Cardiac muscle cell (in vitro differentiated cells and primary cell): ENCODE measurements at regions not wholly inside any gene's neighbourhood (a gene's known extent, or its start where the extent isn't known, plus 50 kb on each side); places are given as distances from the start of the nearest gene placed in this dataset.

Experiments
- DNase-seq, 2 donors: peaks; one replicate each; pipeline versions ENCODE4 v3.0.0 to v3.0.0-alpha.2; 2010 to 2017; ENCODE audit warnings: low read depth in 1 of 2, low spot score in 1 of 2
- H3K27ac ChIP-seq: fragments of 200-600 bp; sonication (generic); 2 replicates; pipeline ENCODE4 v1.5.1; 2016
- H3K27me3 ChIP-seq: fragments of 200-600 bp; sonication (generic); 2 replicates; pipeline ENCODE4 v1.6.0; 2016; ENCODE audit warnings: control low read depth
- H3K36me3 ChIP-seq: fragments of 200-600 bp; sonication (generic); 2 replicates; pipeline ENCODE4 v1.5.1; 2016; ENCODE audit warnings: control low read depth
- H3K4me1 ChIP-seq: fragments of 200-600 bp; sonication (generic); 2 replicates; pipeline ENCODE4 v1.8.1; 2017; ENCODE audit warnings: low read depth, mild to moderate bottlenecking, mixed run types
- H3K4me3 ChIP-seq: fragments of 200-600 bp; sonication (generic); 2 replicates; pipeline ENCODE4 v1.5.1; 2016; ENCODE audit warnings: mild to moderate bottlenecking
- H3K9me3 ChIP-seq: fragments of 200-600 bp; sonication (generic); 2 replicates; pipeline ENCODE4 v1.5.1; 2017; ENCODE audit warnings: low read depth, mild to moderate bottlenecking, control low read depth
- CTCF ChIP-seq: IDR thresholded peaks from 2 replicates; pipeline ENCODE4 v1.5.1; 2012; ENCODE audit warnings: low read depth, mild to moderate bottlenecking, low read length

GRCh38 chr13:70505809-70506208, 397.6 kb upstream of the KLHL1 start:
- no peaks in the 10 kb centered on the region for H3K9me3 ChIP-seq
- H3K27me3 ChIP-seq = no peaks in the 10 kb centered on the region
- no peak overlapping the region for H3K4me3 ChIP-seq
- TF ChIP-seq CTCF = no peak
- H3K36me3 ChIP-seq = no peaks in the 10 kb centered on the region
- H3K27ac ChIP-seq = no peak overlapping the region
- DNase-seq = no peak
- H3K4me1 ChIP-seq = no peaks in the 10 kb centered on the region

- no peaks in the 10 kb centered on the region for H3K27me3 ChIP-seq
- no peak overlapping the region for H3K4me3 ChIP-seq
- no peaks in the 10 kb centered on the region for H3K9me3 ChIP-seq
- H3K27ac ChIP-seq = no peak overlapping the region
- H3K4me1 ChIP-seq = no peaks in the 10 kb centered on the region
- H3K36me3 ChIP-seq = no peaks in the 10 kb centered on the region
- no peak for DNase-seq
- TF ChIP-seq CTCF = no peak
Measured at GRCh38 chr13:70502944-70503343, 394.7 kb upstream of the KLHL1 start.

GRCh38 chr13:70490320-70490935, 382.2 kb upstream of the KLHL1 start:
- no peaks in the 10 kb centered on the region for H3K4me1 ChIP-seq
- no peaks in the 10 kb centered on the region for H3K36me3 ChIP-seq
- no peak for TF ChIP-seq CTCF
- H3K27ac ChIP-seq = no peak overlapping the region
- no peak for DNase-seq
- H3K4me3 ChIP-seq = no peak overlapping the region
- no peaks in the 10 kb centered on the region for H3K27me3 ChIP-seq
- no peaks in the 10 kb centered on the region for H3K9me3 ChIP-seq

GRCh38 chr13:70484931-70485330, 376.7 kb upstream of the KLHL1 start:
- no peak overlapping the region for H3K27ac ChIP-seq
- H3K4me3 ChIP-seq = no peak overlapping the region

GRCh38 chr13:70483599-70484276, 375.5 kb upstream of the KLHL1 start:
- Histone ChIP-seq H3K36me3 (no peaks in the 10 kb centered on the region), H3K4me1 (no peaks in the 10 kb centered on the region), H3K9me3 (no peaks in the 10 kb centered on the region), H3K4me3 (no peak overlapping the region), H3K27ac (no peak overlapping the region), H3K27me3 (no peaks in the 10 kb centered on the region)
- TF ChIP-seq CTCF = no peak
- no peak for DNase-seq

More at GRCh38 chr13:70484931-70485330, 376.7 kb upstream of the KLHL1 start:
- no peak for TF ChIP-seq CTCF
- no peak for DNase-seq
- Histone ChIP-seq H3K27me3 (no peaks in the 10 kb centered on the region), H3K9me3 (no peaks in the 10 kb centered on the region), H3K36me3 (no peaks in the 10 kb centered on the region), H3K4me1 (no peaks in the 10 kb centered on the region)
